Ovary (tissue), 3 donors: ENCODE measurements at regions not wholly inside any gene's neighbourhood (a gene's known extent, or its start where the extent isn't known, plus 50 kb on each side); places are given as distances from the start of the nearest gene placed in this dataset.

Source experiments
- POLR2A ChIP-seq: fragments of 450-650 bp; IDR thresholded peaks from one replicate; pipeline ENCODE4 v1.6.1; 2017; ENCODE audit warnings: antibody characterized with exemption, mild to moderate bottlenecking, moderate library complexity
- TF ChIP-seq, protein P1 (sequence below), 3 donors: fragments of 450-650 bp in 2 of 3; fragments of 200-600 bp in 1 of 3; IDR thresholded peaks; one replicate each; pipeline versions ENCODE4 v1.5.1 to v1.8.0; 2016 to 2022; ENCODE audit warnings: antibody characterized with exemption in 3 of 3, mild to moderate bottlenecking in 1 of 3
- donor health status: DM: no; HTN: no; CAD: no.

DNA sequence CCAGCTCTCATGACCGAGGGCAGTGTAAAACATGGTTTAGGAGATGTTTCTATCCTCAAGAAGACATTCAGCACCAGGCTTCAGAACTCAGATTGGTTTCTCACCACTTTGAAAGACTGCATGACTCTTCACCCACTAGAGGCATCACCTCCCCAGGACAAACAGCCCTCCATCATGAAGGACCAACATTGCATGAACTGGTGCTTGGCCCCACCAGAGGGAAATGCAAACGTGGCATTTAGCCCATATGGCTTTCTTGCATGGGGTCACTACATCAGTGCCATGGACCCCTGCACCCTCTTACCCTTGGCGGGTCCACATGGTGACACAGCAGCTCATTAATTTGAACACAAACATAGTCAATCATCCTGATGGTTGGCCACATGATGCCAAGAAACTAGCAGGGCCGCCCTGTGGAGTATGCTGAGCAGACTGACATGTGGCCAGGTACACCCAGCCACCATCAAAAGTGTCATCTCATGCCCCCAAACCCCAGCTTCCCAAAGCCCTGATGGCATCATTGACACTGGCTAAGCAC lies 129.5 kb upstream of the FSTL4 start:
- TF ChIP-seq POLR2A = no peak
- TF ChIP-seq, protein P1, sequence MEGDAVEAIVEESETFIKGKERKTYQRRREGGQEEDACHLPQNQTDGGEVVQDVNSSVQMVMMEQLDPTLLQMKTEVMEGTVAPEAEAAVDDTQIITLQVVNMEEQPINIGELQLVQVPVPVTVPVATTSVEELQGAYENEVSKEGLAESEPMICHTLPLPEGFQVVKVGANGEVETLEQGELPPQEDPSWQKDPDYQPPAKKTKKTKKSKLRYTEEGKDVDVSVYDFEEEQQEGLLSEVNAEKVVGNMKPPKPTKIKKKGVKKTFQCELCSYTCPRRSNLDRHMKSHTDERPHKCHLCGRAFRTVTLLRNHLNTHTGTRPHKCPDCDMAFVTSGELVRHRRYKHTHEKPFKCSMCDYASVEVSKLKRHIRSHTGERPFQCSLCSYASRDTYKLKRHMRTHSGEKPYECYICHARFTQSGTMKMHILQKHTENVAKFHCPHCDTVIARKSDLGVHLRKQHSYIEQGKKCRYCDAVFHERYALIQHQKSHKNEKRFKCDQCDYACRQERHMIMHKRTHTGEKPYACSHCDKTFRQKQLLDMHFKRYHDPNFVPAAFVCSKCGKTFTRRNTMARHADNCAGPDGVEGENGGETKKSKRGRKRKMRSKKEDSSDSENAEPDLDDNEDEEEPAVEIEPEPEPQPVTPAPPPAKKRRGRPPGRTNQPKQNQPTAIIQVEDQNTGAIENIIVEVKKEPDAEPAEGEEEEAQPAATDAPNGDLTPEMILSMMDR (IDR thresholded peaks at IDR 0.05) = no peak
